SK-N-SH treated with all-trans-retinoic acid at 6 μM for 48 hours (cell line): ENCODE measurements at regions not wholly inside any gene's neighbourhood (a gene's known extent, or its start where the extent isn't known, plus 50 kb on each side); places are given as distances from the start of the nearest gene placed in this dataset.

Experiments
- ATAC-seq: fragments of 200-7000 bp; cut with Tn5 transposase; 3 replicates; pipeline ENCODE4 v1.9.1; 2020; ENCODE audit warnings: mild to moderate bottlenecking, moderate library complexity
- ARNTL ChIP-seq: fragments of 450-650 bp; formaldehyde crosslinking; IDR thresholded peaks from 2 replicates; pipeline ENCODE4 v1.5.0; 2020; ENCODE audit warnings: low read depth, mild to moderate bottlenecking, moderate library complexity, borderline replicate concordance
- BACH2 ChIP-seq: fragments of 250-450 bp; sonication (Bioruptor Pico); IDR thresholded peaks from 2 replicates; pipeline ENCODE4 v1.9.0; 2021; ENCODE audit warnings: mild to moderate bottlenecking, borderline replicate concordance
- ESRRG ChIP-seq: fragments of 250-450 bp; sonication (Bioruptor Pico); IDR thresholded peaks from 2 replicates; pipeline ENCODE4 v1.6.1; 2021; ENCODE audit warnings: mild to moderate bottlenecking
- GLIS3 ChIP-seq: fragments of 250-450 bp; sonication (Bioruptor Pico); IDR thresholded peaks from 2 replicates; pipeline ENCODE4 v1.5.0; 2020; ENCODE audit warnings: mild to moderate bottlenecking, moderate library complexity
- ISL1 ChIP-seq: fragments of 250-450 bp; sonication (Bioruptor Pico); IDR thresholded peaks from 2 replicates; pipeline ENCODE4 v2.1.2; 2022; ENCODE audit warnings: mild to moderate bottlenecking, moderate library complexity
- OSR1 ChIP-seq: fragments of 250-450 bp; sonication (Bioruptor Pico); IDR thresholded peaks from 2 replicates; pipeline ENCODE4 v1.8.0; 2022; ENCODE audit warnings: moderate library complexity, mild to moderate bottlenecking, inconsistent platforms
- POU6F1 ChIP-seq: fragments of 250-450 bp; sonication (Bioruptor Pico); IDR thresholded peaks from 2 replicates; pipeline ENCODE4 v1.8.0; 2021; ENCODE audit warnings: low read depth, mild to moderate bottlenecking, moderate library complexity, borderline replicate concordance
- PPARA ChIP-seq: fragments of 250-450 bp; sonication (Bioruptor Pico); IDR thresholded peaks from 2 replicates; pipeline ENCODE4 v1.5.0; 2020; ENCODE audit warnings: mild to moderate bottlenecking, borderline replicate concordance
- SNAI2 ChIP-seq: fragments of 250-450 bp; sonication (Bioruptor Pico); IDR thresholded peaks from 2 replicates; pipeline ENCODE4 v1.5.0; 2020; ENCODE audit warnings: mild to moderate bottlenecking, moderate library complexity
- TCF4 ChIP-seq: fragments of 250-450 bp; sonication (Bioruptor Pico); IDR thresholded peaks from 2 replicates; pipeline ENCODE4 v1.8.0; 2021; ENCODE audit warnings: mild to moderate bottlenecking, moderate library complexity, borderline replicate concordance
- ZC3H10 ChIP-seq: fragments of 250-450 bp; sonication (Bioruptor Pico); IDR thresholded peaks from 2 replicates; pipeline ENCODE4 v1.5.1; 2021; ENCODE audit warnings: mild to moderate bottlenecking, moderate library complexity
- ZFP3 ChIP-seq: fragments of 250-450 bp; sonication (Bioruptor Pico); IDR thresholded peaks from 2 replicates; pipeline ENCODE4 v1.5.0; 2020; ENCODE audit warnings: mild to moderate bottlenecking, moderate library complexity
- ZFP30 ChIP-seq: fragments of 450-650 bp; formaldehyde crosslinking; IDR thresholded peaks from 2 replicates; pipeline ENCODE4 v1.5.0; 2022; ENCODE audit warnings: mild to moderate bottlenecking, moderate library complexity
- ZNF565 ChIP-seq: fragments of 450-650 bp; formaldehyde crosslinking; conservative IDR thresholded peaks from 2 replicates; pipeline ENCODE4 v1.5.0; 2020; ENCODE audit warnings: low read depth, mild to moderate bottlenecking, moderate library complexity
- ZNF70 ChIP-seq: fragments of 450-650 bp; formaldehyde crosslinking; IDR thresholded peaks from 2 replicates; pipeline ENCODE4 v1.5.0; 2020; ENCODE audit warnings: mild to moderate bottlenecking, moderate library complexity
- ZNF8 ChIP-seq: fragments of 450-650 bp; formaldehyde crosslinking; IDR thresholded peaks from 2 replicates; pipeline ENCODE4 v1.5.0; 2020; ENCODE audit warnings: mild to moderate bottlenecking, moderate library complexity
- TF ChIP-seq, protein P1 (sequence below): fragments of 250-450 bp; sonication (Bioruptor Pico); IDR thresholded peaks from 2 replicates; pipeline ENCODE4 v1.5.0; 2020; ENCODE audit warnings: mild to moderate bottlenecking, moderate library complexity
- TF ChIP-seq, protein P2 (sequence below): fragments of 250-450 bp; sonication (Bioruptor Pico); IDR thresholded peaks from 2 replicates; pipeline ENCODE4 v1.5.1; 2020; ENCODE audit warnings: low read depth, mild to moderate bottlenecking, moderate library complexity
- TF ChIP-seq, protein P3 (sequence below): fragments of 250-450 bp; sonication (Bioruptor Pico); IDR thresholded peaks from 2 replicates; pipeline ENCODE4 v1.5.1; 2021; ENCODE audit warnings: mild to moderate bottlenecking, moderate library complexity
- TF ChIP-seq, protein P4 (sequence below): fragments of 250-450 bp; sonication (Bioruptor Pico); IDR thresholded peaks from 2 replicates; pipeline ENCODE4 v1.8.0; 2020; ENCODE audit warnings: mild to moderate bottlenecking, moderate library complexity, borderline replicate concordance

- no peak for TF ChIP-seq SNAI2 (CRISPR knock-in tag)
- no peak for TF ChIP-seq ARNTL (CRISPR knock-in tag)
- no peak for TF ChIP-seq BACH2 (CRISPR knock-in tag)
- no peak for TF ChIP-seq ZFP3
- no peak for TF ChIP-seq POU6F1
- TF ChIP-seq, protein P1, sequence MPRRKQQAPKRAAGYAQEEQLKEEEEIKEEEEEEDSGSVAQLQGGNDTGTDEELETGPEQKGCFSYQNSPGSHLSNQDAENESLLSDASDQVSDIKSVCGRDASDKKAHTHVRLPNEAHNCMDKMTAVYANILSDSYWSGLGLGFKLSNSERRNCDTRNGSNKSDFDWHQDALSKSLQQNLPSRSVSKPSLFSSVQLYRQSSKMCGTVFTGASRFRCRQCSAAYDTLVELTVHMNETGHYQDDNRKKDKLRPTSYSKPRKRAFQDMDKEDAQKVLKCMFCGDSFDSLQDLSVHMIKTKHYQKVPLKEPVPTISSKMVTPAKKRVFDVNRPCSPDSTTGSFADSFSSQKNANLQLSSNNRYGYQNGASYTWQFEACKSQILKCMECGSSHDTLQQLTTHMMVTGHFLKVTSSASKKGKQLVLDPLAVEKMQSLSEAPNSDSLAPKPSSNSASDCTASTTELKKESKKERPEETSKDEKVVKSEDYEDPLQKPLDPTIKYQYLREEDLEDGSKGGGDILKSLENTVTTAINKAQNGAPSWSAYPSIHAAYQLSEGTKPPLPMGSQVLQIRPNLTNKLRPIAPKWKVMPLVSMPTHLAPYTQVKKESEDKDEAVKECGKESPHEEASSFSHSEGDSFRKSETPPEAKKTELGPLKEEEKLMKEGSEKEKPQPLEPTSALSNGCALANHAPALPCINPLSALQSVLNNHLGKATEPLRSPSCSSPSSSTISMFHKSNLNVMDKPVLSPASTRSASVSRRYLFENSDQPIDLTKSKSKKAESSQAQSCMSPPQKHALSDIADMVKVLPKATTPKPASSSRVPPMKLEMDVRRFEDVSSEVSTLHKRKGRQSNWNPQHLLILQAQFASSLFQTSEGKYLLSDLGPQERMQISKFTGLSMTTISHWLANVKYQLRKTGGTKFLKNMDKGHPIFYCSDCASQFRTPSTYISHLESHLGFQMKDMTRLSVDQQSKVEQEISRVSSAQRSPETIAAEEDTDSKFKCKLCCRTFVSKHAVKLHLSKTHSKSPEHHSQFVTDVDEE (CRISPR knock-in tag), result no peak
- TF ChIP-seq OSR1 (CRISPR knock-in tag), result no peak
- TF ChIP-seq ZC3H10 (CRISPR knock-in tag), result no peak
- no peak for TF ChIP-seq ZNF70 (CRISPR knock-in tag)
- TF ChIP-seq ESRRG (CRISPR knock-in tag), result no peak
- TF ChIP-seq PPARA (CRISPR knock-in tag), result no peak
- no peak for TF ChIP-seq TCF4 (CRISPR knock-in tag)
- no peak for TF ChIP-seq ZNF8
- no peak for TF ChIP-seq GLIS3 (CRISPR knock-in tag)
- no peak for TF ChIP-seq ISL1
- TF ChIP-seq ZFP30, result no peak
- TF ChIP-seq, protein P2, sequence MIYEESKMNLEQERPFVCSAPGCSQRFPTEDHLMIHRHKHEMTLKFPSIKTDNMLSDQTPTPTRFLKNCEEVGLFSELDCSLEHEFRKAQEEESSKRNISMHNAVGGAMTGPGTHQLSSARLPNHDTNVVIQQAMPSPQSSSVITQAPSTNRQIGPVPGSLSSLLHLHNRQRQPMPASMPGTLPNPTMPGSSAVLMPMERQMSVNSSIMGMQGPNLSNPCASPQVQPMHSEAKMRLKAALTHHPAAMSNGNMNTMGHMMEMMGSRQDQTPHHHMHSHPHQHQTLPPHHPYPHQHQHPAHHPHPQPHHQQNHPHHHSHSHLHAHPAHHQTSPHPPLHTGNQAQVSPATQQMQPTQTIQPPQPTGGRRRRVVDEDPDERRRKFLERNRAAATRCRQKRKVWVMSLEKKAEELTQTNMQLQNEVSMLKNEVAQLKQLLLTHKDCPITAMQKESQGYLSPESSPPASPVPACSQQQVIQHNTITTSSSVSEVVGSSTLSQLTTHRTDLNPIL, result no peak
- TF ChIP-seq, all 23 proteins: peak for 0
- ATAC-seq, result peak; percentile 12; the same call in 1 of the 3 replicates
Measured at GRCh38 chrX:13473442-13474163, 95.8 kb upstream of the EGFL6 start.

DNA sequence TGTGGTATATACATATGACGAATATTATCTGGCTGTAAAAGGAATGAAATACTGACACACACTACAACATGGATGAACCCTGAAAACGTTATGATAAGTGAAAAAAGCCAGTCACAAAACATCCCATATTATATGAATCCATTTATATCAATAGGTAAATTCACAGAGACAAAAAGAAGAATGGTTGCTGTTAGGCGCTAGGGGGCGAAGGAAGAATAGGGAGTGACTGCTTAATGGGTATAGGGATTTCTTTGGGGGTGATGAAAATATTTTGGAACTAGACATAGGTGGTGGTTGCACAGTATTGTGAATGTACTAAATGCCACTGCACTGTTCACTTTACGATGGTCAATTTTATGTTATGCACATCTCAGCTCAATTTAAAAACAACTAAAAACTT, 96.4 kb upstream of the EGFL6 start:
- ATAC-seq, result no peak
- TF ChIP-seq, protein P3, sequence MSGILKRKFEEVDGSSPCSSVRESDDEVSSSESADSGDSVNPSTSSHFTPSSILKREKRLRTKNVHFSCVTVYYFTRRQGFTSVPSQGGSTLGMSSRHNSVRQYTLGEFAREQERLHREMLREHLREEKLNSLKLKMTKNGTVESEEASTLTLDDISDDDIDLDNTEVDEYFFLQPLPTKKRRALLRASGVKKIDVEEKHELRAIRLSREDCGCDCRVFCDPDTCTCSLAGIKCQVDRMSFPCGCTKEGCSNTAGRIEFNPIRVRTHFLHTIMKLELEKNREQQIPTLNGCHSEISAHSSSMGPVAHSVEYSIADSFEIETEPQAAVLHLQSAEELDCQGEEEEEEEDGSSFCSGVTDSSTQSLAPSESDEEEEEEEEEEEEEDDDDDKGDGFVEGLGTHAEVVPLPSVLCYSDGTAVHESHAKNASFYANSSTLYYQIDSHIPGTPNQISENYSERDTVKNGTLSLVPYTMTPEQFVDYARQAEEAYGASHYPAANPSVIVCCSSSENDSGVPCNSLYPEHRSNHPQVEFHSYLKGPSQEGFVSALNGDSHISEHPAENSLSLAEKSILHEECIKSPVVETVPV (CRISPR knock-in tag), result no peak
- no peak for TF ChIP-seq POU6F1
- TF ChIP-seq TCF4 (CRISPR knock-in tag), result no peak
- no peak for TF ChIP-seq ZNF565 (CRISPR knock-in tag)
- TF ChIP-seq, protein P2, result no peak
- TF ChIP-seq SNAI2 (CRISPR knock-in tag), result no peak
- no peak for TF ChIP-seq ESRRG (CRISPR knock-in tag)
- TF ChIP-seq GLIS3 (CRISPR knock-in tag), result no peak
- TF ChIP-seq ZNF70 (CRISPR knock-in tag), result no peak
- TF ChIP-seq, protein P4, sequence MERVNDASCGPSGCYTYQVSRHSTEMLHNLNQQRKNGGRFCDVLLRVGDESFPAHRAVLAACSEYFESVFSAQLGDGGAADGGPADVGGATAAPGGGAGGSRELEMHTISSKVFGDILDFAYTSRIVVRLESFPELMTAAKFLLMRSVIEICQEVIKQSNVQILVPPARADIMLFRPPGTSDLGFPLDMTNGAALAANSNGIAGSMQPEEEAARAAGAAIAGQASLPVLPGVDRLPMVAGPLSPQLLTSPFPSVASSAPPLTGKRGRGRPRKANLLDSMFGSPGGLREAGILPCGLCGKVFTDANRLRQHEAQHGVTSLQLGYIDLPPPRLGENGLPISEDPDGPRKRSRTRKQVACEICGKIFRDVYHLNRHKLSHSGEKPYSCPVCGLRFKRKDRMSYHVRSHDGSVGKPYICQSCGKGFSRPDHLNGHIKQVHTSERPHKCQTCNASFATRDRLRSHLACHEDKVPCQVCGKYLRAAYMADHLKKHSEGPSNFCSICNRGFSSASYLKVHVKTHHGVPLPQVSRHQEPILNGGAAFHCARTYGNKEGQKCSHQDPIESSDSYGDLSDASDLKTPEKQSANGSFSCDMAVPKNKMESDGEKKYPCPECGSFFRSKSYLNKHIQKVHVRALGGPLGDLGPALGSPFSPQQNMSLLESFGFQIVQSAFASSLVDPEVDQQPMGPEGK (CRISPR knock-in tag), result no peak
- TF ChIP-seq, protein P1 (CRISPR knock-in tag), result no peak
